ENCODE measurements at regions not wholly inside any gene's neighbourhood (a gene's known extent, or its start where the extent isn't known, plus 50 kb on each side); places are given as distances from the start of the nearest gene placed in this dataset.

DNA sequence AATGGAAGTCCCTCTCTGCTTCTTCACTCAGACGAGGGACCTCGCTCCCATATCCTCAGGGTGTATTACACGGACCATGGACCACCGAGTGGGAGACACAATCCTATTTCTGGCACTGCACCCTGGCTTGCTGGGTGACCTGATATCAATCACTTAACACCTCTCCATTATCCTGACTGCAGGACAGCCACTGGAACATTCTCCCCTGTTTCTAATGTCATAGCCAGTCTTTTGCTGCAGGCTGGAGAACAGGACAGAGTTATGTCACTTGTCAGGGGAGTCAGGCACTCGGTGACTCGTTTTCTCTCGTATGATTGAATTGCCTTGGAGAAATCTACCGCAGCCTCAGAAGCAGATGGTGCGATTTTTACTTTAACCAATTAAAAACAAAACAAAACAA, 219.1 kb upstream of the IGFBP7 start:
- Histone ChIP-seq H2AFZ (ENCODE audit: low read depth, low read length) (no peak overlapping the region), H3K4me2 (ENCODE audit: low read length) (no peak overlapping the region), H3K27me3 (ENCODE audit: insufficient read depth, low read depth, low read length) (no peaks in the 10 kb centered on the region), H3K4me3 (ENCODE audit: low read length) (no peak overlapping the region), H3K27ac (ENCODE audit: low read length) (no peak overlapping the region), H4K20me1 (ENCODE audit: insufficient read depth) (no peaks in the 10 kb centered on the region), H3K9me2 (ENCODE audit: insufficient read depth, low read length) (no peaks in the 10 kb centered on the region), H3F3A (ENCODE audit: insufficient read depth, low read length, poor library complexity, severe bottlenecking) (no peaks in the 10 kb centered on the region), H3K36me3 (ENCODE audit: insufficient read depth, low read length) (no peaks in the 10 kb centered on the region), H3K9me3 (ENCODE audit: low read length) (no peaks in the 10 kb centered on the region), H3K9ac (ENCODE audit: low read length) (no peak overlapping the region), H3K79me2 (replicated peaks; ENCODE audit: insufficient read depth, low read length) (no peaks in the 10 kb centered on the region)
- TF ChIP-seq POLR2AphosphoS5 (IDR thresholded peaks at IDR 0.05) (no peak), EZH2 (IDR thresholded peaks at IDR 0.05; ENCODE audit: borderline replicate concordance, insufficient read depth, low read length, poor library complexity, severe bottlenecking) (no peak), RAD21 (conservative IDR thresholded peaks at IDR 0.05) (no peak), TAF1 (IDR thresholded peaks at IDR 0.05; ENCODE audit: low read depth) (no peak)
- TF ChIP-seq, protein P1, sequence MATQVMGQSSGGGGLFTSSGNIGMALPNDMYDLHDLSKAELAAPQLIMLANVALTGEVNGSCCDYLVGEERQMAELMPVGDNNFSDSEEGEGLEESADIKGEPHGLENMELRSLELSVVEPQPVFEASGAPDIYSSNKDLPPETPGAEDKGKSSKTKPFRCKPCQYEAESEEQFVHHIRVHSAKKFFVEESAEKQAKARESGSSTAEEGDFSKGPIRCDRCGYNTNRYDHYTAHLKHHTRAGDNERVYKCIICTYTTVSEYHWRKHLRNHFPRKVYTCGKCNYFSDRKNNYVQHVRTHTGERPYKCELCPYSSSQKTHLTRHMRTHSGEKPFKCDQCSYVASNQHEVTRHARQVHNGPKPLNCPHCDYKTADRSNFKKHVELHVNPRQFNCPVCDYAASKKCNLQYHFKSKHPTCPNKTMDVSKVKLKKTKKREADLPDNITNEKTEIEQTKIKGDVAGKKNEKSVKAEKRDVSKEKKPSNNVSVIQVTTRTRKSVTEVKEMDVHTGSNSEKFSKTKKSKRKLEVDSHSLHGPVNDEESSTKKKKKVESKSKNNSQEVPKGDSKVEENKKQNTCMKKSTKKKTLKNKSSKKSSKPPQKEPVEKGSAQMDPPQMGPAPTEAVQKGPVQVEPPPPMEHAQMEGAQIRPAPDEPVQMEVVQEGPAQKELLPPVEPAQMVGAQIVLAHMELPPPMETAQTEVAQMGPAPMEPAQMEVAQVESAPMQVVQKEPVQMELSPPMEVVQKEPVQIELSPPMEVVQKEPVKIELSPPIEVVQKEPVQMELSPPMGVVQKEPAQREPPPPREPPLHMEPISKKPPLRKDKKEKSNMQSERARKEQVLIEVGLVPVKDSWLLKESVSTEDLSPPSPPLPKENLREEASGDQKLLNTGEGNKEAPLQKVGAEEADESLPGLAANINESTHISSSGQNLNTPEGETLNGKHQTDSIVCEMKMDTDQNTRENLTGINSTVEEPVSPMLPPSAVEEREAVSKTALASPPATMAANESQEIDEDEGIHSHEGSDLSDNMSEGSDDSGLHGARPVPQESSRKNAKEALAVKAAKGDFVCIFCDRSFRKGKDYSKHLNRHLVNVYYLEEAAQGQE (IDR thresholded peaks at IDR 0.05; ENCODE audit: borderline replicate concordance): no peak

DNA sequence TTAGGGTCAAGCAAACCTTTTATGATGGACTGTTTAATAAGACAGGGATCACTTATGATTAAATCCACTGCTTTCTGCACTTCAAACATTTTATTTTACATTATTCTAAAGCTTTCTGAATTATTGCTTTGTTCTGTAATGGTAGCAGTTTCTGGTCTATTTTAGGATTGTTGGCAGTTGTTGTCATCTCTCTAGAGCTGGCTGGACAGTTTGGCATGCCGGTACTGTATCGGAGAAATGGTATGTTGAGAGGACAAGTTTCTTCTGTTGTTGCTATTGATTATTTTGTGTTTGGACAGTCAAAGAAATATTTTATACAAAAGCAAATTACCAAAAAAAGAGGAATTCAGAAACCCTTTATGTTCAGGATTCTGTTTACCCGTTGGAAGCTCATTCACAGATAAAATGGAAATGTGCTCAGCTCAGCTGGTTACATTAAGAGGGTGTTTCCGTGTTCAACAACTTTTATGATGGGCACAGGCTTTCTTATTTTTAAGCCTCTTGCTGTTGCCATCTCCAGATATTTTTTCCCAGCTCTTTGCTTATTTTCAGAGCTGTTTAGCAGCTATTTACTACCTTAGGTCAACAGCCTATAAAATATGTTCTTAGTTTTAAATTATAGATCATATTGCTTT, 214.6 kb upstream of the IGFBP7 start:
- Histone ChIP-seq H3K79me2 (replicated peaks; ENCODE audit: insufficient read depth, low read length) (no peaks in the 10 kb centered on the region), H3K9me2 (ENCODE audit: insufficient read depth, low read length) (no peaks in the 10 kb centered on the region), H2AFZ (ENCODE audit: low read depth, low read length) (no peak overlapping the region), H3K4me2 (ENCODE audit: low read length) (no peak overlapping the region), H3K9ac (ENCODE audit: low read length) (no peak overlapping the region), H3K36me3 (ENCODE audit: insufficient read depth, low read length) (no peaks in the 10 kb centered on the region), H3F3A (ENCODE audit: insufficient read depth, low read length, poor library complexity, severe bottlenecking) (no peaks in the 10 kb centered on the region), H4K20me1 (ENCODE audit: insufficient read depth) (no peaks in the 10 kb centered on the region), H3K27ac (ENCODE audit: low read length) (no peak overlapping the region), H3K9me3 (ENCODE audit: low read length) (no peaks in the 10 kb centered on the region), H3K27me3 (ENCODE audit: insufficient read depth, low read depth, low read length) (no peaks in the 10 kb centered on the region), H3K4me3 (ENCODE audit: low read length) (no peak overlapping the region)
- TF ChIP-seq, protein P2, sequence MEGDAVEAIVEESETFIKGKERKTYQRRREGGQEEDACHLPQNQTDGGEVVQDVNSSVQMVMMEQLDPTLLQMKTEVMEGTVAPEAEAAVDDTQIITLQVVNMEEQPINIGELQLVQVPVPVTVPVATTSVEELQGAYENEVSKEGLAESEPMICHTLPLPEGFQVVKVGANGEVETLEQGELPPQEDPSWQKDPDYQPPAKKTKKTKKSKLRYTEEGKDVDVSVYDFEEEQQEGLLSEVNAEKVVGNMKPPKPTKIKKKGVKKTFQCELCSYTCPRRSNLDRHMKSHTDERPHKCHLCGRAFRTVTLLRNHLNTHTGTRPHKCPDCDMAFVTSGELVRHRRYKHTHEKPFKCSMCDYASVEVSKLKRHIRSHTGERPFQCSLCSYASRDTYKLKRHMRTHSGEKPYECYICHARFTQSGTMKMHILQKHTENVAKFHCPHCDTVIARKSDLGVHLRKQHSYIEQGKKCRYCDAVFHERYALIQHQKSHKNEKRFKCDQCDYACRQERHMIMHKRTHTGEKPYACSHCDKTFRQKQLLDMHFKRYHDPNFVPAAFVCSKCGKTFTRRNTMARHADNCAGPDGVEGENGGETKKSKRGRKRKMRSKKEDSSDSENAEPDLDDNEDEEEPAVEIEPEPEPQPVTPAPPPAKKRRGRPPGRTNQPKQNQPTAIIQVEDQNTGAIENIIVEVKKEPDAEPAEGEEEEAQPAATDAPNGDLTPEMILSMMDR (IDR thresholded peaks at IDR 0.05; ENCODE audit: poor library complexity, severe bottlenecking): no peak
- TF ChIP-seq POLR2AphosphoS5 (IDR thresholded peaks at IDR 0.05) (no peak), RAD21 (conservative IDR thresholded peaks at IDR 0.05) (no peak), EP300 (conservative IDR thresholded peaks at IDR 0.05; ENCODE audit: poor library complexity, severe bottlenecking) (no peak), EZH2 (IDR thresholded peaks at IDR 0.05; ENCODE audit: borderline replicate concordance, insufficient read depth, low read length, poor library complexity, severe bottlenecking) (no peak), MXI1 (conservative IDR thresholded peaks at IDR 0.05; ENCODE audit: poor library complexity, severe bottlenecking) (no peak), TAF1 (IDR thresholded peaks at IDR 0.05; ENCODE audit: low read depth) (no peak), SMC3 (conservative IDR thresholded peaks at IDR 0.05; ENCODE audit: poor library complexity) (no peak)
- TF ChIP-seq, protein P1 (IDR thresholded peaks at IDR 0.05; ENCODE audit: borderline replicate concordance): no peak
